Pons (tissue), 1 donor: ENCODE measurements at regions not wholly inside any gene's neighbourhood (a gene's known extent, or its start where the extent isn't known, plus 50 kb on each side); places are given as distances from the start of the nearest gene placed in this dataset.

Experiments used
- DNase-seq: peaks from one replicate; pipeline ENCODE4 v3.0.0-alpha.2; 2016; ENCODE audit warnings: low spot score

GRCh38 chr9:29826421-29826820 is 2253.1 kb upstream of the C9orf72 start:
- DNase-seq: no peak

- peak; percentile 65 for DNase-seq
Observed at GRCh38 chr9:29830821-29831220, 2257.5 kb upstream of the C9orf72 start.

DNA sequence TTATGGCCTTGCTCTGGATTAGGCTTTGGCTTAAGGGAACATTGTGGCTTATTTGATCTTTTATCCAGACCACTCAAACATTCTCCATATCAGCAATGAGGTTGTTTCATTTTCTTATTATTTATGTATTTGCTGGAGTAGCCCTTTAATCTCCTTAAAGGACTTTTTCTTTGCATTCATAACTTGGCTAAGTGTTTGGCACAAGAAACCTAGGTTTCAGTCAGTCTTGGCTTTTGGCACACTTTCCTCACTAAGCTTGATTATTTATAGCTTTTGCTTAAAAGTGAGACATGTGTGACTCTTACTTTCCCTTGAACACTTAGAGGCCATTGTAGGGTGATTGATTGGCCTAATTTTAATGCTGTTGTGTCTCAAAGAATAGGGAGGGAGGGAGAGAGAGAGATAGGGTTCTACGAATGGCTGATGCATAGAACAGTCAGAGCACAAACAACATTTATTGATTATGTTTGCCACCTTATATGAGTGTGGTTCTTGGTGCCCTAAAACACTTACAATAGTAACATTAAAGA is 2265.3 kb upstream of the C9orf72 start:
- no peak for DNase-seq

DNA sequence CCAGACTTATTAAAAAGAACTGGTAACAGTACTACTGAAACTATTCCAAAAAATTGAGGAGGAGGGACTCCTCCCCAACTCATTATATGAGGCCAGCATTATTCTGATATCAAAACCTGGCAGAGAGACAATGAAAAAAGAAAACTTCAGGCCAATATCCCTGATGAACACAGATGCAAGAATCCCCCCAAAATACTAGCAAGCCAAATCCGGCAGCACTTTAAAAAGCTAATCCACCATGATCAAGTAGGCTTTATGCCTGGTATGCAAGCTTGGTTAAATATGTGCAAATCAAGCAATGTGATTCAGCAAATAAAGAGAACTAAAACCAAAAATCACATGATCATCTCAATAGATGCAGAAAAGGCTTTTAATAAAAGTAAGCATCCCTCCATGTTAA is 2271.0 kb upstream of the C9orf72 start:
- DNase-seq: no peak

DNA sequence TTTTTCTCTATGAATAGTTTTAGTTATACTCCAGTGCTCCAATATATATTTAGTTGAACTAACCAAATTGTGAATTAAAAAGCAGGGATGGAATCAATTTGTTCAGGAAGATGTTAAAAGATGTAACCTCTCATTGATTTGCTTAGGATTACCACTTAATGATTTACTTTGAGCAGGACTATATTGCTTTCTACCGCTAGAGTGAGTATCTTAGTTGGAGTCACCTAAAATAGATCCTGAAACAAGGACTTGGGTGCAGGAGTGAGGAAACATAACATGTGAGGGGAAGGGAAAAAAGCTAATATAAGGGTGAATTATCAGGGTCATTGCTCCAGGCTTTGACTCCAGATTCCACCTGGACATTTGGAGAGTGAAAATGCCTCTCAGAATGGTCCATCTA is 2277.4 kb upstream of the C9orf72 start:
- DNase-seq: no peak

DNA sequence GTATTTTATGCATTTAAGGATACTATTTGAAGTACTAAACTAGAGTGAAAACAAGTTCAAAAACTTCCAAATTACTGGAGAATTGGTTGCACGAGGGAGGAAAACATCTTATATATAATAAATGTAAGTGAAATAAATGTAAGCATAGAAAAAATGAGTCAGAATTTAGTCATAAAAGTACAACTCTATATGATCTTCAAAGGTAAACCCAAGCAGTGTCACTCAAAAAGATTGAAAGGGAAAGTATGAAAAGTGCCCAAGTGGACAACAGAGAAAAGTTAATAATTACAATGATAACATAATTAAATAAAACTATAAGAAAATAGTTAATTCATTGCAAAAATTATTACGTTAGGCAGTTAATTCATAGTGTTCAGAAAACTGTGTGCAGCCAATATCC is 2288.5 kb upstream of the C9orf72 start:
- no peak for DNase-seq

DNA sequence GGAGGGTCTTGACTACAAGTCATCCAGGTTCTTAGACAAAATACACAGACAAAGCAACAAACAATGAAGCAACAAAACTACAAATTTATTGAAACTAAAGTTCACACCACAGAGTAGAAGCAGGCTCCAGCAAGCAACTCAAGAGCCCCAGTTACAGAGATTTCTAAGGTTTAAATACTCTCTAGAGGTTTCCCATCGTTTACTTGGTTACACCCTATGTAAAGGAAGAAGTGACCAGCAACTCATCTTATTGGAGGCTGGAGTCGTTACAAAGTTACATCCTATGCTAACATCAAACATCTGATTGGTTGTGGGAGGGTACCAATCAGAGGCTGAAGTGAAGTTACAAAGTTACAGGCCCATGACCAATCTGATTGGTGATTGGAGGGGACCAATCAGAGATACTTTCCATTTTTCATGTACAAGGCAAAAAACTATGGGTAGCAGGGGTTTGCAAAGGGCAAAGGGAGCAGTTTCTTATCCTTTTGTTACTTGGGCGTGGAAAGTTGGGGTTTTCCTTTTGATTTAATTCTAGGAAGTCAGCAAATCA is 2292.6 kb upstream of the C9orf72 start:
- no peak for DNase-seq

- DNase-seq: no peak
Observed at GRCh38 chr9:29866556-29866955, 2293.3 kb upstream of the C9orf72 start.

DNA sequence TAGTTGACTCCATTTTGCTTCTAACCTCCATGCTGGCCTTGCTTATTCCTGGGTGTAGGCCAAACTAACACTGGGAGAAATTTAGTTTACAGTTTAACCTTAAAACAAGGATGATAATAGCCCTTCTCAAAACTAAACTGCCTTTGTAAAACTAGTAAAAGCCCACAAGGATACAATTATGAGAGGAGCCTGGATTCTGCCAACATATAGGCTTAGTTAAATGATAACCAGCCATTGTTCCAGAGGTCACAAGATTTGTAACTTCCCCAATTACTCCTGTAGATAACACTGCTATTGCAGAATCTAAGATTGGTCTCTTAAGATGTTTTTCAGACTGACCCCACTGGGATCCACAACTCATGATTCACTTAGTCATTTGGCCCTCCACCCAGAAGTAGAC is 2300.3 kb upstream of the C9orf72 start:
- no peak for DNase-seq

DNA sequence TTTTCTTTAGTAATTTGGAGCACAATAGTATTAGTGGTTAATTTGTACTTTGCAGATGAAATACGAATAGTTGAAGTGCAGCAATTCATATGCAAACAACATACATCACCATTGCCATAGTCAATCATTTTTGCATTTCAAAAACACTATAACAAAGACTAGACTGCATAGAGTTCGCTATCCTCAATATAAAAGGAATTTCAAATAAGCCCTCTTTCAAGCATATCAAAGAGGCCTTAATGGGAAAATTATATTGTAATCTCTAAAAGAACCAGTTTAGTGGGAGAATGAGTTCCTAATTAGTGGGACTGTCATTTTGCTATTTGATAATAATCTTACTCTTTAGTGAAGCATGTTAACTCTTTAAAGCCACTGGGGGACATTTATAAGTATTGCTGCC is 2302.3 kb upstream of the C9orf72 start:
- DNase-seq: no peak

DNA sequence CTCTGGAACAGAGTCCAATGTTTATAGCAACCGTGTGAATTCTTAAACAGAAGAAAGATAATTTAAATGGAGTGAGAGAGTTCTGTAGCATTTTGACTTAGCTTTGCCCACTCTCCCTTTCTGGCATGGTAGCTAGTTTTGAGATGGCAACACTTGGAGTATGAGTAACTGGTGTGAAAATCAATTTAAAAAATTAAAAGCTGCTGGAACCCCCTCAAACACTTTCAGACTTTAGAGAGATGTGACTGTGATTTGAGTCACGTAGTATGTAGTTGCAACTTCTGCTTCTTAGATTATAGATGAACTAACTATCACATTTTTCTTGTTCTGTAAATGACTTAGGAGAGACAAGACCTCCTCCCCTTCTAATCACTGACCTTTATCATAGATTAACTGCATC is 2309.5 kb upstream of the C9orf72 start:
- DNase-seq: no peak

DNA sequence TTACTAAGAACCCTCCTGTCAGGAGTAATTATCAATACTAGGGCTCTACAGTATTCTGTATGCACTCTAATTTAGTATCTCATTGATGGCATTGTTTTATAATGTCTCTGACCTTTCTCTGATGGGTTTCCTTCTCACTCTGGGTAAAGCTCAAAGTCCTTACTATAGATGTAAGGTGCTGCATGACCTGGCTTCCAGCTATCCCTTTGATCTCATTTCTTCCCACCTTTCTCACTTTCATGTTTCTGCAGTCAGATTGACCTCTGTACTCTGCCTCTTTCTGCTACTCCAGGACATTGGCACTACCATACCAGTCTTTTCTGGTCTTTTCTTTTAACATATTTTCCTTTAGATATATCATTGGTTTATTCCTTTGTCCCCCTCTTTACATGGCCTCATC is 2332.8 kb upstream of the C9orf72 start:
- DNase-seq: no peak

DNA sequence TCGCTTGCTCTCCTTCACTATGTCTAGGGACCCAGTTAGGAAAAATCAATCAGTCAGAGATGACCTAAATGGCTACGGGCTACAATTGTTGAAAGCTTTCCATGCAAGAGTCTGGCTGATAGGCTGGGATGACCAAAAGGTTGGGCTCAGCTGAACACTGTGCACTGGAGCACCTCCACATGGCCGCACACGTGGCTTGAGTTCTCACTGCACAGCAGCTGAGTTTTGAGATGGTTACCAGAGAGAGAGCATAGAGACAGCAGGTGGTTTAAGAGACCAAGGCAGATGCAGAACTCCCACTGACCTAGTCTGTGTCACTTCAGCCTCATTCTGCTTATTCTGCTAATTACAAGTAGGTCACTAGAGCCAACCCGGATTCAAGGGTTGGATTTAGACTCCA is 2354.8 kb upstream of the C9orf72 start:
- no peak for DNase-seq

DNA sequence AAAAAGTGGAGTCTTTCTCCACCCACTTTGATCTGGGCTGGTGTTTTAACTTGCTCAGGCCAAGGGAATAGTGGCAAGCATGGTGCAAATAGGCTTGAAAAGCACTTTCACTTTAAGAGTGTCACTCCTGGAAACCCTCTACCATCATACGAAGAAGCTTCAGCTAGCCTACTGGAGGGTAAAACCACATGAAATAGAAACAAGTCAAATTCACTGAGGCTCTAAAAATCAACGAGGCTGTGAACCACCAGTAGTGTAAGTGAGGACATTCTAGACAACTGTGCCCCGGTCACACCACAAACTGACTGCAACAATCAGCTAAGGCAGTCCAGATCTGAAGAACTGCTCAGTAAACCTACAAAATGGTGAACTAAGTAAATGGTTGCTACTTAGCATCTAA is 2366.3 kb upstream of the C9orf72 start:
- no peak for DNase-seq

GRCh38 chr9:29945012-29945411 is 2371.7 kb upstream of the C9orf72 start:
- DNase-seq: no peak

DNA sequence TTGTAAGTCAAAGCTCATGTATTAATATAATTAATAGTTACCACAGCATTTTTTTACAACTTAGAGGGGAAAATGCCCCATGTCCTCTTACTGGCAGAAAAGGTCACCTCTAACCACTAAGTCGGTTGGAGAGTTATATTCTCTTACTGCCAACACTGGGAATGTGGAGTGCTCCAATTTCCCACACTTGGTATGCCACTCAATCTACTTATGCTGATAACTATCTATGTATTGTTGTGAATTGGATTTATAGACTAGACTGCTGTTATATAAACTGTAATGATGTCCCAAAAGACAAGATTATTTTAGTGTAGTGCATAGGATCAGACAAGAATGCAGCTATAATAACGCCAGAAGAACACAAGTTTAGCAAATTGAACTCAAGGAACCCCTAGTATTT is 2385.2 kb upstream of the C9orf72 start:
- no peak for DNase-seq

DNA sequence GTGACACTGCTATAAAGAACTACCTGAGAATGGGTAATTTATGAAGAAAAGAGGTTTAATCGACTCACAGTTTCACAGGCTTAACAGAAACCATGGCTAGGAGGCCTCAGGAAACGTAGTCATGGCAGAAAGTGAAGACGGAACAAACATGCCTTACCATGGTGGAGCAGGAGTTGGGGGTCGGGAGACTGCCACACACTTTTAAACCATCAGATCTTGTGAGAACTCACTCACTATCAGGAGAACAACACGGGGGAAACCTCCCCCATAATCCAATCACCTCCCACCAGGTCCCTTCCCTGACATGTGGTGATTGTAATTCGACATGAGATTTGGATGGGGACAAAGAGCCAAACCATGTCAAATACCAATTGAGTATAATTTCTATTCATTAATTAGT is 2392.6 kb upstream of the C9orf72 start:
- DNase-seq: no peak

GRCh38 chr9:29966247-29966646 is 2393.0 kb upstream of the C9orf72 start:
- DNase-seq: no peak

DNA sequence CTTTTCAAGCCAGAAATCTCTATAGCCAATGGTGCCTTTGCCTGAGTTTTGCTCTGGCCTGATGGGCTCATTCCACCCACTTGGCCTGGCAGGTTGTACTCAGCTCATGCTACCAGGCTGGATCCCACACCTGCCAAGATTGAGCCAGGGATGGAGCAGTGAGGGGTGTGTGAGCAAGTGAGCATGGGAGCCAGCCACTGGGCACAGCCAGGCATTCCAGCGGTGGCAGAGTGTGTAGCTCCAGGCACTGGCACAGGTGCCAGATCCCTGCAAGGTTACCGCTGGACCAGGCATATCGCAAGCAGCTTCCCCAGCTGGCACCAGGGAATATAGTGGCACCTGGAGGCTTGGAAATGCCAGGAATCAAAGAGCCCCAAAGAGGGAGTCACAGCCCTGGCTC is 2395.6 kb upstream of the C9orf72 start:
- no peak for DNase-seq

- DNase-seq: no peak
Observed at GRCh38 chr9:29969408-29969807, 2396.1 kb upstream of the C9orf72 start.

DNA sequence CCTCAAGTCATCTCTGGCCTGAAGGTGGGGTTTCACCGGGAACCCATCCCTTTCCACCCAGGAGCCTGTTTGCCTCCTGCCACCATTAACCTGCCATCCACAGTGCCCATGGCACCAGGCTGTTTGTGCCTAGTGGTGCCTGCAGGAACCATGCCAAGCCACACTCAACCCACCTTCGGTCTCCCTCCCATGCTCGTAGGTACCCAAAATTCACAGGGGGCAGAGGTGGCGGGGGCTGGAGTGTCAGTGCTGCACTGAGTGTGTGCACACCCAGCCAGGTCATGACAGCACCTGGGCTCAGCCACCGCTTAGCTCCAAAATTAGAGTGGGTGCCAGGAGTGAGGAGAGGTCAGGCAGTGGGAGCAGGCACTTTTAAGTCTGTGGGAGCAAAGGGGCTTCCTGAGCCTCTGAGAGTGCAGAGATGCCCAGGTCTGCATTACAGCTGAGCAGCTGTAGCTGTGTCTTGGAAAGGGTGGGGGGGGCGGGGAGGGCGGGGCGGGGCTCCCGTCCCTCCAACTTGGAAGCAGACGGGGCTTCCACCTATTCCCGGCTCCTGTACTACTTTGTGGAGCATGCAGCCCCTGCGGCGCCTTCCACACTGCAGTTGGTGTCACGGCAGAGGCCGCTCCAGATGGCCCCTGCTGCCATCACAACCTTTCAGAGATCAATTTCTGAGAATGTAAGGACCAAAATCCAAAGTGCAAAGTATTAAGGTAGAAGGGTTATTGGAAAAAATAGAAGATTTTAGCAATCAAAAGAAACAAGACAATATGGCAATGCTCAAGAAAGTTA is 2396.8 kb upstream of the C9orf72 start:
- DNase-seq: no peak

DNA sequence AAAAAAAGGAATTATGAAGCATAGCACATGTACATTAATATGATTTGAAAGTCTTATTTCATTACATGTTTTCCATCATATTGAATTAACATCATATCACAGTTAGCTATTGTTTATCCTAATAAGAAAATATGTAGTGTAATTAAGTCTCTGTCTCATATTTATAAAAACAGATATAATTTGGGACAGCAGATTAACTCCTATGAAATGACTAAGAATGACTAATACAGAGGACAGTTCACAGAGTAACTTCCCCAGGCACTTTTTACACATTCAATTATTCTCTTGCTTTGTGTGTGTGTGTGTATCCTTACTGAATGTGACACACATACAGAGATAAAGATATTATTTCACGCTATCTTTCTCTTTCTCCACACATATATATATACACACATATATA is 2400.9 kb upstream of the C9orf72 start:
- no peak for DNase-seq

- DNase-seq: no peak
Observed at GRCh38 chr9:29976981-29977380, 2403.7 kb upstream of the C9orf72 start.

- DNase-seq: no peak
Observed at GRCh38 chr9:29981013-29981412, 2403.4 kb upstream of the ACO1 start.
